Stimulated activated CD8-positive, alpha-beta memory T cell treated with anti-CD3 and anti-CD28 coated beads, Interleukin-12 subunit alpha, Interleukin-12 subunit beta, amount 100 ng/mL, for 24 hours (primary cell): ENCODE measurements at regions not wholly inside any gene's neighbourhood (a gene's known extent, or its start where the extent isn't known, plus 50 kb on each side); places are given as distances from the start of the nearest gene placed in this dataset.

Source experiments
- DNase-seq: peaks from one replicate; pipeline ENCODE4 v3.0.0-alpha.2; 2020; ENCODE audit errors: extremely low read depth

DNA sequence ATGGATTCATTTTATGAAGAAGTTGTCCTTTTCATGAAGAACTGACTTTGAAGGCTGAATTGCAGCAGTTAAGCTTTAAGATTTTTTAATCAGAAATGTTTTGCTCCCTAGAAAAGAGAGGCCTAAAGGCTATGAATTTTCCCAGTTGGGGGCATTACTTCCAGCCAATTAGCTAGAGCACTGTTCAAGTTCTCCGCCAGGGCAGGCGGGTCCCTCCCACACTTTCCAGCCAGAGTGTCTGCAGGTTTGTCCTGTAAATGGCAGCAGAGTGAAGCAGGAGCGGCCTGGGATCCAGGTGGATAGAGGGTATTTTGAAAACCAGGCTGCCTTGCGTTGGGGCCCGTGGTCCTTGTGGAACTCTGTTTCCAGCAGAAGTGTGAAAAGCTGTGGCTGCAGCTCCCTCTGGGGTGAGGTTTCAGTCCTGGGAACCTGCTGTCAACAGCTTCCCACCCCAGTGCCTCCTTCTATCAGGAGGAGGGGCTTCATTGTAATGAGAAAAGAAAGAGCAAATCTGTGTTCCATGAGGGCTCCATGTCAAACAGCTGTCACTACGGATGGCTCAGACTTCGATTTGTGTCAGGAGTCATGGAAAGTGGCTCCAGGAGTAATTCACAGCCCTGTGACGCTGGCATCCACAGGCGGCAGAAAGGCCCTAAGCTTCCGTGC lies 210.7 kb upstream of the TMEM132C start:
- DNase-seq, result no peak

GRCh38 chr12:128057586-128057985 lies 209.4 kb upstream of the TMEM132C start:
- no peak for DNase-seq

DNA sequence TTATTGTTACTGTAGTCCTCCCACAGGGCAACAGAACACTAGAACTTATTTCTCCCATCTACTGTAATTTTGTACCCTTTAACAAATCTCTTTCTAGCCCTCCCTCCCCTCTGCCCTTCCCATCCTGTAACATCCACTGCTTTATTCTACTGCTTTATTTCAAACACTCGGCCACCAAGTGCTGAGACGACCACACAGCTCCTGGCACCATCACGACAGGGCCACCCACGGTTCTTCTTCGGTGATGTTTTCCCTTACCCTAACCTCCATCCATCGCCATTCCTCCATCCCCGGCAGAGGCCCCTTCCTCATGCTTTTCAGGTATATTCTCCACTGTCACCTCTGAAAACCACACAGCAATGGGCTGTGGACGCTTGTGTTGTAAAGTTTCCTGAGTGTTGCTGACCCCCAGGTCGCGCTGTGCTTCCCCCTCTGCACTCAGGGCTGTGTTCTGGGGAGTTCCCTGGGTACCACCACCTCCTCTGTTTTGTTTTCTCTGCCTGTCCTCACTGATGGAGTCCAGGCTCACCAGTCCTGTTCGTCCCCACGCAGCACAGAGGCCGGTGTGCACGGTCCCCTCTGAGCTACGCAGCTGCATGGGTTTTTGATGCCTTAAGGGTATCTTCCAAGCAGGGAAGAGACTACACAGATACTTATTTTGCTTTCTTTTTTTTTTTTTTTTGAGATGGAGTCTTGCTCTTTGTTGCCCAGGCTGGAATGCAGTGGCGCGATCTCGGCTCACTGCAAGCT lies 207.2 kb upstream of the TMEM132C start:
- no peak for DNase-seq

DNA sequence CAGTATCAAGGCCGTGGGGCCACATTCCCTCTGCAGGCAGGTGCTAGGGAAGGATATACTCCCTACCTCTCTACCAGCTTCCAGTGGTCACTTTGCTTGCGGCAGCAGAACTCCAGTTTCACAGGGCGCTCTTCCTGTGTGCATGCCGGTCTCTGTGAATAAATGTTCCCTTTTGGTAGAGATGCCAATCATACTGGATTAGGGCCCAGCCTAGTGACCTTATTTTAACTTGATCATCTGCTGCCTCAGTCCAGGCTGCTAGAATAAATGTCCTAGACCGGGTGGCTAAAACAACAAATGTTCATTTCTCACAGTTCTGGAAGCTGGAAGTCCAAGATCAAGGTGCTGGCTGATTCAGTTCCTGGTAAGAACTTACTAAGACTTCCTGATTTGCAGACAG lies 198.8 kb upstream of the TMEM132C start:
- DNase-seq, result no peak

DNA sequence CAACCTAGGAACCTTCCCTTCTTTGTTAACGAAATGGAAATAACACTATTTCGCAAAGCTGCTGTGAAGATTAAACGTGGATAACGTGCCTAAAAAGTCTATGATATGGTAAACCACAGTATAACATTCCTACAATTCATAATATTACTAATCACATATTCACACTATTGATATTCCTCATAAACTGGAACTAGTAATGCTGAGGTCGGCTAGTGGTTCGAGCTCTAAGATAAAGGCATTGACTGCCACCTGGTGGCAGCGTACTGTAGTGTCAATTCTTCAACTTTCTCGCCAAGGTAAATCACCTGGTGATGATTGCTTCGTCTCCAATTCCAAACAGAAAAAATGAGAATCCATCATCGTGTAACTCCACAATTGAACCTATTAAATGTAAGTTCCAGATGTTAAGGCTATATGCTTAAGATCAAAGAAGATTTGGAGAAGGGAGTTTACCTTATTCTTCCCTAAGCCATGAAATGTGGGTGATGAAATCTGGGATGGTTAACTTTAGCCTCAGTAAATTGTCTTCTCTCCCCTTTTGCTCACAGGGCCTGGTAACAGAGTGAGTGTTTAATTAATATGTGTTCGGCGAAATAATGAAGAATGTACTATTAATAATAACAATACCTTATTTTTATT lies 197.5 kb upstream of the TMEM132C start:
- no peak for DNase-seq

- no peak for DNase-seq
These were observed 193.0 kb upstream of the TMEM132C start for GRCh38 chr12:128073937-128074336.

DNA sequence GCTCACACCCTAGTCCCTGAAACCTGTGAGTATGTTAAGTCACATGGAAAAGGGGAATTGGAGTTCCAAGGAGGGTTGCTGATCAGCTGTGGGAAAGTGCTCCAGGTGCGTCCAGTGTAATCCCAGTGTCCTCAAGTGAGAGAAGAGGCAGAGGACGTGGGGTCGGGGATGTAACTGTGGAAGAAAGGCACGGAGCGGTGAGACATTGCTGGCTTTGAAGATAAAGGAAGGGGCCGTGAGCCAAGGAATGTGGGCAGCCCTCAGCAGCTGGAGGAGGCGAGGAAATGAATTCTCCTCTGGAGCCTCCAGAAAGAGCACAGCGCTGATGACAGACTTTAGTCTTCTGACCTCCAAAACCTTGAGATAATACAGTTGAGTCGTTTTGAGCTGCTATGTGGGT lies 191.6 kb upstream of the TMEM132C start:
- no peak for DNase-seq

GRCh38 chr12:128076188-128076587 lies 190.8 kb upstream of the TMEM132C start:
- DNase-seq, result no peak

DNA sequence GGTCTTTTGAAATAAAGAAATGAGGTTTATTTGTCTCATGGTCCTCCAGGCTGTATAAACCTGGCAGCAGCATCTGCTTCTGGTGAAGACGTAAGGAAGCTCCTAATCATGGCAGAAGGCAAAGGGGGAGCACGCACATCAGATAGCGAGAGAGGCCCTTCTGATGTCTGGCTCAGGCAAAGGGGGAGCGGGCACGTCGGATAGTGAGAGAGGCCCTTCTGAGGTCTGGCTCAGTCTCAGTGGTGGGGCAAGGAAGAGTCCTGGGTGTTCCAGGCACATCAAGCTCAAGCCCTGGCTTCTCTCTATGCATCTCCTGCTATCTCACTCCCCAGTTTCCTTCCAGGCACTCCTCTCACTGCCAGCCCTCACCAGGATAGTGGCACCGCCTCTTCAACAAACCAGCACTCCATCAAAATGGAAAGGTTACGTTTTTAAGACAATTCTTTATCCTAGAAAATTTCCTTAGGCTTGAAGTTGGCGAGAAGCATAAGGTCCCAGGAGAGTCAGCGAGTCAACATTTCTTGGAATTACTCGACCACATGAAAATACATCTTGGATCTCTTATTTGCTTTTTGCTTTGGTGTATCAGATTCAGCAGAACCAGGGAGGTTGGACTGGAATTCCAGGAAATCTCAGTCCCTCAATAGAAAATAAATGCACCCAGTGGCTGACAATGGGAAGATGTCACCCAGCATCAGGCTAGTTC lies 189.6 kb upstream of the TMEM132C start:
- DNase-seq, result no peak

DNA sequence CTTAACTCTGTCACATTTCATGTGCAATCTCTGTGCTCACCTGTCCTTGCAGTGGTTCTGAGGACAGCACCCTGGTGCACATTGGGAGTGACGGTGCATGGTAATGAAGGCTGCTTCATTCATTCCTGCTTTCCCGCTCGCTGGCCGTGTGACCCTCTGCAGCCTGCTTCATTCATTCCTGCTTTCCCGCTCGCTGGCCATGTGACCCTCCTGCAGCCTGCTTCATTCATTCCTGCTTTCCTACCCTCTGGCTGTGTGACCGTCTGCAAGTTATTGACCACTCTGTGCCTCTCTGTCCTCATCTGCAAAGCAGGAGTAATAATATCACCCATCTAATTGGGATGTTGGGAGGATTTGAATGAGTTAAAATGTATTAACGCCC lies 189.1 kb upstream of the TMEM132C start:
- no peak for DNase-seq

DNA sequence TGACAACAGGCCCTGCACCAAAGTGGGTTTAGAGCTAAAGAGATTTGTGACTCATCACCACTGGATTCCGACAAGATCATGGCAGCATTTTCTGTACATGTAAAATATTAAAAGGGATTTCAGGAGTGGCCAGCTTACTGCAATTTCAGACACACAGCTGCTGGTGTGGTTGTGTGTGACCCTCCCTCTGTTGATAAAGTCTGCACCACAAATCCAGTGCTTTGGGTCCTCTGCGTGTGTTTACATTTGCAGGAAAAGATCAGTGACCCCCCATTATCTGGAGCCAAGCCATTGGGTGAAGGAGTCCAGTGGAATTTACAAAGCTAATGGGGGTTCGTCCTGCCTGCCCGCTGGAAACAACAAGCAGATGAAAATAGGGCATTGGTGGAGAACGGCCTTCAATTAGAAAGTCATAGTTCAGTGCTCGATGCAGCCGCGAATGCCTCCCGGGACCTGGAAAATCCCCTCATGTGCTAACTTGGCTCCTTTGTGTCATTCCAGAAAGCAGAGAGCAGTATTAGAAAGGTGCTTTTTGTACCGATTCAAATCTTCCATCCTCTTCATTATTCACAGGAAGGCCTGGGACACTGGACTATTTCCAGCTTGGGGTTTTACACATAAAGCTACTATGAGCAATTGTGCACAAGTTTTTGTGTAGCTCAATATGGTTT lies 188.5 kb upstream of the TMEM132C start:
- no peak for DNase-seq

- no peak for DNase-seq
These were observed 187.5 kb upstream of the TMEM132C start for GRCh38 chr12:128079446-128079845.

DNA sequence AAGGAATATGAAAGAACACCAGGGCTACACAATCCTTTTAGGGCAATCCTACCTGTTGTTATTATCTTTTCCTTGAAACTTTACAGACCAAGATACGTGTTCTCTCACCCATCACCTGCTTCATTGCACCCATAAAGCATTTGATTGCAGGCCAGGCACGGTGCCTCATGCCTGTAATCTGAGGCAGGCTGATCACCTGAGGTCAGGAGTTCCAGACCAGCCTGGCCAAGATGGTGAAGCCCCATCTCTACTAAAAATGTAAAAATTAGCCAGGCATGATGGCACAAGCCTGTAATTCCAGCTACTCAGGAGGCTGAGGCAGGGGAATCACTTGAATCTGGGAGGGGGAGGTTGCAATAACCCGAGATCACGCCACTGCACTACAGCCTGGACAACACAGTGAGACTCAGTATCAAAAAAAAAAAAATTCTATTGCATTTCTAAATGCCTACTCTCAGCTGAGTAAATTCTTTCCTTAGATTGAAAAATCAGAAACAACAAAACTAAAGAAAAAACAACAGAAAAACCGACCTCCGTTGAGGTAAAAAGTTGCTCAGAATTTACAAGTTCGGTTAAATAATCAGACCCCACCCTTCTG lies 183.7 kb upstream of the TMEM132C start:
- DNase-seq, result no peak

DNA sequence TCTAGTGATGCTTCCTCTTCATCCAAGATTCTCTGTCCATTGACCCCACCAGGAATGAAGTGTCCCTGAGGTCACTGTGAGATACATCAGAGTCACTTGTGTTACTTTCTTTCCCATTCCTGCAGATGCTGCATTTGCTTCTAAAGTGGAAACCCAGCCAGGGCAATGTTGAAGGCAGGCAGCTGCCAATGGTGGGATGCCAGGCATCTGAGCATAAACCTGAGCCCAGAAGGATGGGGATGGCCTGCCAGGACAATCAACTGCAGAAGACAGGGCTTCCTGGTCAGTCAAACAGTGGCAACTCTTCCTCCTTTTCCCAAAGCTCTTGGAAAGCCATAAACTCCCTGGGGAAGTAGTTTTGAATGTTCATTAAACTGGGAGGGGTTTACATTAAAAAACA lies 178.0 kb upstream of the TMEM132C start:
- DNase-seq, result no peak

DNA sequence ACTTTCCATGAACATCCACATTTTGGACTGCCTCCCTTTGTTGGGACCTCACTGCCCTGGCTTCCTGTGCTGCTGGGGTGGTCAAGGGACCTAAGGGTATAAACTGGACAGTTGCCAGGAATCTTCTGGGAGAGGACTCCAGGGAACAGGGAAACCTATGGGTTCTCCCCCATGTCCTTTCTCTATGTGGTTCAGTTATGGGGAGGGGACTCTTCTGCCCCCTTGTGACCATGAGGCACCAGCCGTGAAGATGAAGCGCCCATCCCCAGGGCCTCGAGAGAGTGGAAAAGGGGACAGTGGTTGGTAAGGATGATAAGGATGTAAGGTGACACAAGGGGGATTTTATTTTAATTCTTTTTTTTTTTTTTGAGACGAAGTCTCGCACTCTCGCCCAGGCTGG lies 177.0 kb upstream of the TMEM132C start:
- no peak for DNase-seq

DNA sequence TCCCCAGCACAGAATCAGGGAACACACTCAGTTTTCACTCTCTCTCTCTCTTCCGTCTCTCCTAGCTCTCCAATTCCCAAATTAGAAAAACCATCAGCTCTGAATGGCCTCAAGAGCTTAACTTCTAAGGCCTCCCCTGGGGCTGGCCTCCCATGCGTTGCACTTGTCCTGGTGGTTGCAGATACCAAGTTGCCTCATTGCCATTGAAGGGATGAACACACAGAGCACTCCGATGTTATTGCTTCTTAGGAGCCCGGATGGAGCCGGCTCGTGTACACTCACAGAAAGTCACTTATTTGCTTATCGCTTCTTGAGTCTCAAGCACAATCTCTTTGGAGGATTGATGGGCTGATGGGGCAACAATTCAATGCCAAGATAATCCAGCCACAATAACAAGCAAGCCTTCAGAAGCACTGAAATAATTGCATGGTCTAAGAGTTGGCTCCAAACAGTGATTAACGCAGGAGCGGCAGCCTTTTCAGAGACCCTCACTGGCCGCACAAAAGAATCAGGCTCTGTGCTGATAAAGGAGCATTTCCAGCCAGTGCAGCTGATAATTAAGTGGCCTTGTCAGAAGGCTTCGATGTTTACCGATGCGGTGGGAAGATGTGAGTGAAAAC lies 175.8 kb upstream of the TMEM132C start:
- no peak for DNase-seq

GRCh38 chr12:128091951-128092382 lies 175.0 kb upstream of the TMEM132C start:
- no peak for DNase-seq

DNA sequence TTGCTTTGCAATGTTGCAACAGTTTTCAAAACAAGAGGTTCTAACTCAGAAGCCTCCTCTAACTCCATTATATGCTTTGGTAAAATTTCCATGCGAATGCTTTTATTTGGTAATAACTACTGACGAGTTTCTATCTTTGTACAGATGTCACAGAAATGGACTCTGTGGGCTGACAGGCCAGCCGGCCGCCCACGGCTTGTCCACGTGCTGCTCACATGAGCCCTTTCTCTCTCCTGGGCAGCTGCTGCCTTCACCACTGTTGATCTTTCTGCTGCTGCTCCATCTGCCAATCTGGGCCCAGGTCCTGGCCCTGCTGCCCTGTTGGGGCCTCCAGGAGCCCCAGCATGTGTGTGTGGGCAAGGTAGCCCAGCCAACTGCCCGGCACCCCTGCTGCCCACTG lies 168.2 kb upstream of the TMEM132C start:
- DNase-seq, result no peak

- DNase-seq, result no peak
These were observed 163.8 kb upstream of the TMEM132C start for GRCh38 chr12:128103152-128103551.

DNA sequence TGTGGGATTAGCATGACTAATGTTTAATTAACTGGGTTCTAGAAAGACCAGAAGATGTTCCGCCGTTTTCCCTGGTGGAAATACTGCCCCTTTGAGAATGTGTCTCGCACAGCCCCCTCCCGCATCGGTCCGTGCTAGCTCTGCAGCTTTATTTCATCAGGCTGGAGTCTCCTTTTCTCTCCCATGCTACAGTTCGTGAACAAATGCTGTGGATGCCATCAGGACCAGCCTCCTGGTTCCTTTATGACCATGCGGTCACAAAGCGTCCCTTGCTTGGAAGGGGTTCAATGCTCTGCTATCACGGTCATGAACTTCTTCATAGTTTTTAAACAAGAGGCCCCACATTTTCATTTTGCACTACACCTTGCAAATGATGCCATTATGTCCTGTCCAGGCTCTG lies 157.7 kb upstream of the TMEM132C start:
- no peak for DNase-seq

- DNase-seq, result no peak
These were observed 157.3 kb upstream of the TMEM132C start for GRCh38 chr12:128109636-128110035.
